Ascending aorta (tissue), 2 donors: ENCODE measurements at regions not wholly inside any gene's neighbourhood (a gene's known extent, or its start where the extent isn't known, plus 50 kb on each side); places are given as distances from the start of the nearest gene placed in this dataset.

Source experiments
- DNase-seq, 2 donors: peaks; one replicate each; pipeline ENCODE4 v3.0.0-alpha.2; 2019; ENCODE audit warnings: low spot score in 2 of 2
- H3K27ac ChIP-seq, 2 donors: fragments of 200-600 bp; sonication (generic); one replicate each; pipeline ENCODE4 v1.5.1; 2016 to 2017; ENCODE audit warnings: mild to moderate bottlenecking in 1 of 2
- H3K27me3 ChIP-seq: fragments of 200-600 bp; sonication (generic); one replicate; pipeline ENCODE4 v1.5.1; 2017
- H3K36me3 ChIP-seq, 2 donors: fragments of 200-600 bp; sonication (generic); one replicate each; pipeline ENCODE4 v1.5.1; 2016
- H3K4me1 ChIP-seq, 2 donors: fragments of 200-600 bp; sonication (generic); one replicate each; pipeline ENCODE4 v1.5.1; 2016 to 2017; ENCODE audit warnings: mild to moderate bottlenecking in 1 of 2
- H3K4me3 ChIP-seq, 2 donors: fragments of 200-600 bp; sonication (generic); one replicate each; pipeline ENCODE4 v1.5.1; 2016 to 2017; ENCODE audit warnings: mild to moderate bottlenecking in 1 of 2
- H3K9me3 ChIP-seq, 2 donors: fragments of 200-600 bp; sonication (generic); one replicate each; pipeline ENCODE4 v1.5.1; 2016
- CTCF ChIP-seq, 3 experiments: fragments of 200-600 bp in 2 of 3; fragments of 450-650 bp in 1 of 3; sonication (generic) in 2 of 3; IDR thresholded peaks; one replicate each; pipeline ENCODE4 v1.5.1; 2016 to 2019; ENCODE audit warnings: antibody characterized with exemption in 3 of 3, mild to moderate bottlenecking in 1 of 3, moderate library complexity in 1 of 3
- intact Hi-C: fragments of 100-400 bp; cut with DNase I; formaldehyde crosslinking; loops from one replicate; pipeline ENCODE4 v1.15.1; 2023

- Histone ChIP-seq H3K27ac (peak overlapping the region; percentile 77 to 78), H3K36me3 (no peaks in the 10 kb centered on the region), H3K4me3 (no peak overlapping the region), H3K27me3 (no peaks in the 10 kb centered on the region), H3K4me1 (peaks cover 3 to 45% of the 10 kb centered on the region in 2 donors), H3K9me3 (no peaks in the 10 kb centered on the region)
- no peak for DNase-seq
- no peak for TF ChIP-seq CTCF (IDR thresholded peaks at IDR 0.05)
- intact Hi-C loops, result loop anchor here (10.0 kb wide), 1 partner anchor 1062 kb away; the partner anchor contains the start of gene UGGT2
Observed at GRCh38 chr13:97116754-97117153, 105.4 kb upstream of the MBNL2 start.

- no peak overlapping the region for H3K4me3 ChIP-seq
- no peaks in the 10 kb centered on the region for H3K36me3 ChIP-seq
- H3K9me3 ChIP-seq, result no peaks in the 10 kb centered on the region
- TF ChIP-seq CTCF (IDR thresholded peaks at IDR 0.05), result no peak
- DNase-seq, result no peak
- no peaks in the 10 kb centered on the region for H3K27me3 ChIP-seq
- H3K4me1 ChIP-seq, result peaks cover 3 to 39% of the 10 kb centered on the region in 2 donors
- H3K27ac ChIP-seq, result no peak overlapping the region
- intact Hi-C loops, result loop anchor here (10.0 kb wide), 1 partner anchor 1063 kb away; the partner anchor contains the start of gene UGGT2
Observed at GRCh38 chr13:97117388-97117910, 104.7 kb upstream of the MBNL2 start.

- no peak overlapping the region for H3K4me3 ChIP-seq
- H3K4me1 ChIP-seq, result peaks cover 0 to 27% of the 10 kb centered on the region in 2 donors
- H3K9me3 ChIP-seq, result no peaks in the 10 kb centered on the region
- no peak overlapping the region for H3K27ac ChIP-seq
- no peak for TF ChIP-seq CTCF (IDR thresholded peaks at IDR 0.05)
- intact Hi-C loops, result loop anchor here (10.0 kb wide), 1 partner anchor 1065 kb away; the partner anchor contains the start of gene UGGT2
- no peaks in the 10 kb centered on the region for H3K27me3 ChIP-seq
- no peaks in the 10 kb centered on the region for H3K36me3 ChIP-seq
- DNase-seq, result no peak
Observed at GRCh38 chr13:97119943-97120342, 102.2 kb upstream of the MBNL2 start.

GRCh38 chr13:97120346-97120745 is 101.8 kb upstream of the MBNL2 start:
- Histone ChIP-seq H3K27me3 (no peaks in the 10 kb centered on the region), H3K4me3 (no peak overlapping the region), H3K36me3 (no peaks in the 10 kb centered on the region), H3K4me1 (peaks cover 0 to 26% of the 10 kb centered on the region in 2 donors), H3K9me3 (no peaks in the 10 kb centered on the region), H3K27ac (no peak overlapping the region)
- DNase-seq, result no peak
- intact Hi-C loops, result no loop called here
- TF ChIP-seq CTCF (IDR thresholded peaks at IDR 0.05), result no peak

- H3K4me1 ChIP-seq, result peaks cover 0 to 26% of the 10 kb centered on the region in 2 donors
- H3K27me3 ChIP-seq, result no peaks in the 10 kb centered on the region
- H3K36me3 ChIP-seq, result no peaks in the 10 kb centered on the region
- no peak for TF ChIP-seq CTCF (IDR thresholded peaks at IDR 0.05)
- intact Hi-C loops, result no loop called here
- H3K4me3 ChIP-seq, result no peak overlapping the region
- no peaks in the 10 kb centered on the region for H3K9me3 ChIP-seq
- no peak for DNase-seq
- H3K27ac ChIP-seq, result no peak overlapping the region
Observed at GRCh38 chr13:97120976-97121375, 101.2 kb upstream of the MBNL2 start.

- intact Hi-C loops, result no loop called here
- H3K27ac ChIP-seq, result no peak overlapping the region
- no peaks in the 10 kb centered on the region for H3K9me3 ChIP-seq
- peaks cover 0 to 17% of the 10 kb centered on the region in 2 donors for H3K4me1 ChIP-seq
- H3K4me3 ChIP-seq, result no peak overlapping the region
- H3K27me3 ChIP-seq, result no peaks in the 10 kb centered on the region
- TF ChIP-seq CTCF (IDR thresholded peaks at IDR 0.05), result no peak
- no peaks in the 10 kb centered on the region for H3K36me3 ChIP-seq
- no peak for DNase-seq
Observed at GRCh38 chr13:97121894-97122293, 100.2 kb upstream of the MBNL2 start.
